HCT116 (cell line): ENCODE measurements at regions not wholly inside any gene's neighbourhood (a gene's known extent, or its start where the extent isn't known, plus 50 kb on each side); places are given as distances from the start of the nearest gene placed in this dataset.

Source experiments
- ATAC-seq: fragments of 200-7000 bp; cut with Tn5 transposase; 2 replicates; pipeline ENCODE4 v1.9.1; 2020; ENCODE audit warnings: mild to moderate bottlenecking, moderate library complexity
- BruUV-seq: library from RNA; stranded (reverse); fragments of 400-500 nt; replicated peaks from 2 replicates; lab custom pipeline; 2021; lab: Mats Ljungman, UMichigan
- CTCF ChIA-PET: fragments of 300-600 bp; sonication (Branson Sonifier 250); formaldehyde crosslinking; loops from one replicate; lab custom pipeline; 2021; ENCODE audit warnings: antibody characterized with exemption; lab: Charles Lee
- POLR2A ChIA-PET: fragments of 300-600, 350-600 bp; sonication (Branson Sonifier 250); formaldehyde crosslinking; loops from one replicate; lab custom pipeline; 2021; ENCODE audit warnings: antibody characterized with exemption; lab: Charles Lee
- RAD21 ChIA-PET, 2 experiments: fragments of 300-600 bp; sonication (Branson Sonifier 250); formaldehyde crosslinking; loops; one replicate each; lab custom pipeline; 2023; ENCODE audit warnings: low total read pairs in 2 of 2; ENCODE audit not compliant: uncharacterized antibody in 2 of 2, unreplicated experiment in 2 of 2, low non-redundant PET in 1 of 2; lab: Charles Lee
- DNase-seq: peaks from one replicate; pipeline ENCODE4 v3.0.0-alpha.2; 2010; ENCODE audit warnings: low read depth, low spot score
- H2AFZ ChIP-seq: fragments of 200-600 bp; shearing (Covaris generic), sonication (generic); 2 replicates; pipeline ENCODE4 v1.6.1; 2017; ENCODE audit warnings: low read depth, mixed run types, mixed read lengths, antibody characterized with exemption, low read length; ENCODE audit not compliant: poor library complexity, severe bottlenecking
- H3K27ac ChIP-seq: 2 replicates; pipeline ENCODE4 v1.5.1; 2012; ENCODE audit warnings: low read depth, low read length
- H3K27me3 ChIP-seq: fragments of 200-600 bp; sonication (generic); 2 replicates; pipeline ENCODE4 v1.6.1; 2016; ENCODE audit warnings: mixed run types, low read length, mixed read lengths; ENCODE audit not compliant: insufficient read depth
- H3K36me3 ChIP-seq, 2 experiments: fragments of 200-500 bp in 1 of 2; fragments of 200-600 bp in 1 of 2; sonication (Bioruptor generic) in 1 of 2; sonication (generic) in 1 of 2; 2 replicates each; pipeline versions ENCODE4 v1.5.1 to v1.6.1; 2014 to 2016; ENCODE audit warnings: low read length in 2 of 2, inconsistent platforms in 1 of 2, mixed read lengths in 1 of 2, mixed run types in 1 of 2; ENCODE audit not compliant: insufficient read depth in 2 of 2, control insufficient read depth in 1 of 2
- H3K4me1 ChIP-seq, 2 experiments: fragments of 200-600 bp in 1 of 2; sonication (generic) in 1 of 2; 2 replicates each; pipeline versions ENCODE4 v1.5.1 to v1.6.1; 2012 to 2017; ENCODE audit warnings: low read length in 2 of 2, inconsistent platforms in 1 of 2, mild to moderate bottlenecking in 1 of 2, mixed read lengths in 1 of 2, mixed run types in 1 of 2, moderate library complexity in 1 of 2; ENCODE audit not compliant: insufficient read depth in 2 of 2, control insufficient read depth in 1 of 2
- H3K4me2 ChIP-seq: fragments of 200-600 bp; sonication (generic); 2 replicates; pipeline ENCODE4 v1.6.1; 2017; ENCODE audit warnings: mixed run types, low read length, mixed read lengths
- H3K4me3 ChIP-seq, 2 experiments: fragments of 200-600 bp in 1 of 2; sonication (generic) in 1 of 2; replicated peaks in 1 of 2; 2 replicates each; pipeline ENCODE4 v1.5.1; 2011 to 2016; ENCODE audit warnings: low read length in 2 of 2, control low read depth in 1 of 2, low read depth in 1 of 2, mild to moderate bottlenecking in 1 of 2, mixed read lengths in 1 of 2, mixed run types in 1 of 2
- H3K79me2 ChIP-seq: fragments of 200-600 bp; sonication (generic); 2 replicates; pipeline ENCODE4 v1.6.1; 2017; ENCODE audit warnings: mild to moderate bottlenecking, mixed run types, low read length, moderate library complexity, mixed read lengths; ENCODE audit not compliant: insufficient read depth
- H3K9ac ChIP-seq: fragments of 200-600 bp; sonication (generic); 2 replicates; pipeline ENCODE4 v1.6.1; 2016; ENCODE audit warnings: low read length, mixed read lengths
- H3K9me2 ChIP-seq: fragments of 200-600 bp; sonication (generic), shearing (Covaris generic); 2 replicates; pipeline ENCODE4 v1.6.1; 2017; ENCODE audit warnings: mixed run types, mild to moderate bottlenecking, moderate library complexity; ENCODE audit not compliant: insufficient read depth
- H3K9me3 ChIP-seq, 2 experiments: fragments of 200-500 bp in 1 of 2; fragments of 200-600 bp in 1 of 2; sonication (Bioruptor generic) in 1 of 2; sonication (generic) in 1 of 2; 2 replicates each; pipeline ENCODE4 v1.6.1; 2014 to 2017; ENCODE audit warnings: low read length in 2 of 2, mixed read lengths in 2 of 2, inconsistent platforms in 1 of 2, low read depth in 1 of 2, mild to moderate bottlenecking in 1 of 2, mixed run types in 1 of 2, moderate library complexity in 1 of 2; ENCODE audit not compliant: control insufficient read depth in 1 of 2, insufficient read depth in 1 of 2
- H4K20me1 ChIP-seq: fragments of 200-600 bp; sonication (generic), shearing (Covaris generic); 2 replicates; pipeline ENCODE4 v1.6.1; 2017; ENCODE audit warnings: mixed run types, mild to moderate bottlenecking, moderate library complexity; ENCODE audit not compliant: insufficient read depth
- CBX3 ChIP-seq: IDR thresholded peaks from 2 replicates; pipeline ENCODE4 v1.6.1; 2012; ENCODE audit warnings: low read depth
- CEBPB ChIP-seq: IDR thresholded peaks from 2 replicates; pipeline ENCODE4 v1.6.1; 2012; ENCODE audit warnings: low read depth
- EGR1 ChIP-seq: IDR thresholded peaks from 2 replicates; pipeline ENCODE4 v1.6.1; 2012; ENCODE audit warnings: low read depth
- ELF1 ChIP-seq: IDR thresholded peaks from 2 replicates; pipeline ENCODE4 v1.6.1; 2012; ENCODE audit warnings: low read depth, borderline replicate concordance
- EZH2phosphoT487 ChIP-seq: fragments of 200-600 bp; IDR thresholded peaks from 2 replicates; pipeline ENCODE4 v1.6.1; 2018; ENCODE audit warnings: antibody characterized with exemption, borderline replicate concordance
- JUND ChIP-seq: IDR thresholded peaks from 2 replicates; pipeline ENCODE4 v1.6.1; 2012
- MAX ChIP-seq: IDR thresholded peaks from 2 replicates; pipeline ENCODE4 v1.6.1; 2012
- RAD21 ChIP-seq: IDR thresholded peaks from 2 replicates; pipeline ENCODE4 v1.6.1; 2012; ENCODE audit warnings: low read depth, mild to moderate bottlenecking
- SIN3A ChIP-seq: IDR thresholded peaks from 2 replicates; pipeline ENCODE4 v1.6.1; 2012; ENCODE audit warnings: low read depth
- SP1 ChIP-seq: IDR thresholded peaks from 2 replicates; pipeline ENCODE4 v1.6.1; 2012; ENCODE audit warnings: low read depth
- SRF ChIP-seq: IDR thresholded peaks from 2 replicates; pipeline ENCODE4 v1.6.1; 2012; ENCODE audit warnings: low read depth
- TCF7L2 ChIP-seq: IDR thresholded peaks from 2 replicates; pipeline ENCODE4 v1.7.0; 2011; ENCODE audit warnings: borderline replicate concordance, inconsistent platforms; ENCODE audit not compliant: insufficient read depth, insufficient read length; ENCODE audit errors: extremely low read depth
- YY1 ChIP-seq: IDR thresholded peaks from 2 replicates; pipeline ENCODE4 v1.6.1; 2011; ENCODE audit warnings: low read length, low read depth, moderate library complexity, mild to moderate bottlenecking; ENCODE audit not compliant: insufficient replicate concordance; ENCODE audit errors: extremely low read depth
- ZBTB33 ChIP-seq: IDR thresholded peaks from 2 replicates; pipeline ENCODE4 v1.6.1; 2011; ENCODE audit warnings: mild to moderate bottlenecking, low read length, moderate library complexity; ENCODE audit not compliant: insufficient replicate concordance; ENCODE audit errors: extremely low read depth
- ZFX ChIP-seq: fragments of 450-650 bp; IDR thresholded peaks from 2 replicates; pipeline ENCODE4 v1.6.1; 2017
- ZNF274 ChIP-seq: fragments of 200-500 bp; sonication (Bioruptor generic); IDR thresholded peaks from 2 replicates; pipeline ENCODE4 v1.6.1; 2014; ENCODE audit warnings: mild to moderate bottlenecking, low read depth, low read length, inconsistent platforms
- intact Hi-C: fragments of 100-400 bp; cut with micrococcal nuclease; formaldehyde crosslinking; loops from 2 replicates; pipeline ENCODE4 v1.10.0; 2022
- TF ChIP-seq, protein P1 (sequence below): IDR thresholded peaks from 2 replicates; pipeline ENCODE4 v1.6.1; 2012; ENCODE audit warnings: low read depth

DNA sequence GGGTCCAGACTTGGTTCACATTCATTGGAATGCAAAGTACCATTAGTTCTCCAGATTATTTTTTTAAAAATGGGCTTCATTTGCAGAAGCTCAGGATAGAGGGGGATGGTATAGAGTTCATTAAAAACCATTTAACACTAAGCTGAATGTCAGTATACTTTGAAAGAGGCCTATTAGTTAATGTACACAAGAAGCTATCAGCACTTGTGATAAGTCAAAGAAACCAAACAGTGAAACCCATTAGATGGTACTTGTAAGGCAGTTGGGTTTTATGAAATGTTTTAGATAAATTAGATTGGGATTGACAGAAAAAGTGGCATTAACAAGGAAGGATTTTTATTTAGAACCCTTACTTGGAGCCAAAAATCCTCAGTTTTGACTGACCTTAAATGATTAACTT is 229.2 kb upstream of the MPDZ start:
- TF ChIP-seq SRF, result no peak
- TF ChIP-seq YY1, result no peak
- TF ChIP-seq SIN3A, result no peak
- no peak for TF ChIP-seq ZNF274
- no peak for TF ChIP-seq MAX
- TF ChIP-seq EGR1, result no peak
- TF ChIP-seq ZFX, result no peak
- no peak for TF ChIP-seq ELF1
- no peak for TF ChIP-seq TCF7L2
- TF ChIP-seq, protein P1, sequence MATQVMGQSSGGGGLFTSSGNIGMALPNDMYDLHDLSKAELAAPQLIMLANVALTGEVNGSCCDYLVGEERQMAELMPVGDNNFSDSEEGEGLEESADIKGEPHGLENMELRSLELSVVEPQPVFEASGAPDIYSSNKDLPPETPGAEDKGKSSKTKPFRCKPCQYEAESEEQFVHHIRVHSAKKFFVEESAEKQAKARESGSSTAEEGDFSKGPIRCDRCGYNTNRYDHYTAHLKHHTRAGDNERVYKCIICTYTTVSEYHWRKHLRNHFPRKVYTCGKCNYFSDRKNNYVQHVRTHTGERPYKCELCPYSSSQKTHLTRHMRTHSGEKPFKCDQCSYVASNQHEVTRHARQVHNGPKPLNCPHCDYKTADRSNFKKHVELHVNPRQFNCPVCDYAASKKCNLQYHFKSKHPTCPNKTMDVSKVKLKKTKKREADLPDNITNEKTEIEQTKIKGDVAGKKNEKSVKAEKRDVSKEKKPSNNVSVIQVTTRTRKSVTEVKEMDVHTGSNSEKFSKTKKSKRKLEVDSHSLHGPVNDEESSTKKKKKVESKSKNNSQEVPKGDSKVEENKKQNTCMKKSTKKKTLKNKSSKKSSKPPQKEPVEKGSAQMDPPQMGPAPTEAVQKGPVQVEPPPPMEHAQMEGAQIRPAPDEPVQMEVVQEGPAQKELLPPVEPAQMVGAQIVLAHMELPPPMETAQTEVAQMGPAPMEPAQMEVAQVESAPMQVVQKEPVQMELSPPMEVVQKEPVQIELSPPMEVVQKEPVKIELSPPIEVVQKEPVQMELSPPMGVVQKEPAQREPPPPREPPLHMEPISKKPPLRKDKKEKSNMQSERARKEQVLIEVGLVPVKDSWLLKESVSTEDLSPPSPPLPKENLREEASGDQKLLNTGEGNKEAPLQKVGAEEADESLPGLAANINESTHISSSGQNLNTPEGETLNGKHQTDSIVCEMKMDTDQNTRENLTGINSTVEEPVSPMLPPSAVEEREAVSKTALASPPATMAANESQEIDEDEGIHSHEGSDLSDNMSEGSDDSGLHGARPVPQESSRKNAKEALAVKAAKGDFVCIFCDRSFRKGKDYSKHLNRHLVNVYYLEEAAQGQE, result no peak
- no peak for TF ChIP-seq RAD21
- no peak for TF ChIP-seq SP1
- TF ChIP-seq EZH2phosphoT487, result no peak
- no peak for TF ChIP-seq ZBTB33
- TF ChIP-seq CEBPB, result no peak
- no peak for TF ChIP-seq CBX3
- no peak for TF ChIP-seq JUND
- intact Hi-C loops, result no loop called here
- Histone ChIP-seq H3K27me3 (no peaks in the 10 kb centered on the region), H3K9me3 (no peaks in the 10 kb centered on the region), H3K27ac (no peak overlapping the region), H3K4me3 (no peak overlapping the region), H3K4me1 (no peaks in the 10 kb centered on the region), H3K9me2 (no peaks in the 10 kb centered on the region), H2AFZ (no peak overlapping the region), H3K4me2 (no peak overlapping the region), H4K20me1 (no peaks in the 10 kb centered on the region), H3K79me2 (no peaks in the 10 kb centered on the region), H3K9ac (no peak overlapping the region), H3K36me3 (no peaks in the 10 kb centered on the region)
- BruUV-seq, result no TSS peak
- ChIA-PET RAD21 (no interaction called here), POLR2A (no interaction called here), CTCF (no interaction called here)
- ATAC-seq, result no peak
- no peak for DNase-seq
